ENCODE measurements at regions not wholly inside any gene's neighbourhood (a gene's known extent, or its start where the extent isn't known, plus 50 kb on each side); places are given as distances from the start of the nearest gene placed in this dataset.

GRCh38 chr11:106497321-106497720, 419.9 kb downstream of the AASDHPPT start:
- Histone ChIP-seq H3K9me3 (ENCODE audit: low read depth, low read length, poor library complexity, severe bottlenecking) (no peaks in the 10 kb centered on the region), H3K27ac (ENCODE audit: low read depth, low read length, poor library complexity, severe bottlenecking) (no peak overlapping the region), H3K4me3 (ENCODE audit: low read depth, low read length, poor library complexity, severe bottlenecking) (no peak overlapping the region), H3K4me1 (ENCODE audit: insufficient read depth, low read length, poor library complexity, severe bottlenecking) (no peaks in the 10 kb centered on the region), H3K36me3 (ENCODE audit: insufficient read depth, low read length, poor library complexity, severe bottlenecking) (no peaks in the 10 kb centered on the region), H3K27me3 (replicated peaks; ENCODE audit: insufficient read depth, low read depth, low read length, poor library complexity) (no peaks in the 10 kb centered on the region)
- DNase-seq (ENCODE audit: low spot score): no peak
- ChIA-PET CTCF (no interaction called here), POLR2A (ENCODE audit: low non-redundant PET) (no interaction called here)
- intact Hi-C loops (cut with micrococcal nuclease; ENCODE audit: unreplicated experiment): no loop called here
- TF ChIP-seq EZH2 (IDR thresholded peaks at IDR 0.05; ENCODE audit: borderline replicate concordance, low read depth, low read length, poor library complexity, severe bottlenecking) (no peak), CTCF (conservative IDR thresholded peaks at IDR 0.05; ENCODE audit: low read depth, low read length) (no peak)
- BruUV-seq (replicated peaks): no TSS peak

GRCh38 chr11:106497822-106498221, 420.4 kb downstream of the AASDHPPT start:
- Histone ChIP-seq H3K36me3 (ENCODE audit: insufficient read depth, low read length, poor library complexity, severe bottlenecking) (no peaks in the 10 kb centered on the region), H3K27me3 (replicated peaks; ENCODE audit: insufficient read depth, low read depth, low read length, poor library complexity) (no peaks in the 10 kb centered on the region), H3K4me1 (ENCODE audit: insufficient read depth, low read length, poor library complexity, severe bottlenecking) (no peaks in the 10 kb centered on the region), H3K9me3 (ENCODE audit: low read depth, low read length, poor library complexity, severe bottlenecking) (no peaks in the 10 kb centered on the region), H3K4me3 (ENCODE audit: low read depth, low read length, poor library complexity, severe bottlenecking) (no peak overlapping the region), H3K27ac (ENCODE audit: low read depth, low read length, poor library complexity, severe bottlenecking) (no peak overlapping the region)
- TF ChIP-seq EZH2 (IDR thresholded peaks at IDR 0.05; ENCODE audit: borderline replicate concordance, low read depth, low read length, poor library complexity, severe bottlenecking) (no peak), CTCF (conservative IDR thresholded peaks at IDR 0.05; ENCODE audit: low read depth, low read length) (no peak)
- DNase-seq (ENCODE audit: low spot score): no peak
- intact Hi-C loops (cut with micrococcal nuclease; ENCODE audit: unreplicated experiment): no loop called here
- CTCF ChIA-PET: interaction anchor here (0.7 kb wide), 1 partner anchor 540 kb away, joined by 11 read pairs; no protein-coding TSS in a partner anchor
- POLR2A ChIA-PET (ENCODE audit: low non-redundant PET): no interaction called here
- no TSS peak for BruUV-seq (replicated peaks)

- CTCF ChIA-PET: no interaction called here
These were observed 426.4 kb downstream of the AASDHPPT start for GRCh38 chr11:106503901-106504300.

More at GRCh38 chr11:106503901-106504300, 426.4 kb downstream of the AASDHPPT start:
- intact Hi-C loops (cut with micrococcal nuclease; ENCODE audit: unreplicated experiment): no loop called here
- BruUV-seq (replicated peaks): no TSS peak
- H3K4me3 ChIP-seq (ENCODE audit: low read depth, low read length, poor library complexity, severe bottlenecking): no peak overlapping the region
- peaks cover 5% of the 10 kb centered on the region for H3K27me3 ChIP-seq (replicated peaks; ENCODE audit: insufficient read depth, low read depth, low read length, poor library complexity)
- no peaks in the 10 kb centered on the region for H3K36me3 ChIP-seq (ENCODE audit: insufficient read depth, low read length, poor library complexity, severe bottlenecking)
- no peak for DNase-seq (ENCODE audit: low spot score)
- TF ChIP-seq CTCF (conservative IDR thresholded peaks at IDR 0.05; ENCODE audit: low read depth, low read length) (no peak), EZH2 (IDR thresholded peaks at IDR 0.05; ENCODE audit: borderline replicate concordance, low read depth, low read length, poor library complexity, severe bottlenecking) (no peak)
- POLR2A ChIA-PET (ENCODE audit: low non-redundant PET): no interaction called here
- H3K27ac ChIP-seq (ENCODE audit: low read depth, low read length, poor library complexity, severe bottlenecking): no peak overlapping the region
- H3K9me3 ChIP-seq (ENCODE audit: low read depth, low read length, poor library complexity, severe bottlenecking): no peaks in the 10 kb centered on the region
- H3K4me1 ChIP-seq (ENCODE audit: insufficient read depth, low read length, poor library complexity, severe bottlenecking): no peaks in the 10 kb centered on the region

Data from A673 (cell line).